WTC11 (cell line): ENCODE measurements at regions not wholly inside any gene's neighbourhood (a gene's known extent, or its start where the extent isn't known, plus 50 kb on each side); places are given as distances from the start of the nearest gene placed in this dataset.

Experiments
- CTCF ChIP-seq: fragments of 200-600 bp; IDR thresholded peaks from 2 replicates; pipeline ENCODE4 v1.8.0; 2022; ENCODE audit warnings: antibody characterized with exemption
- E2F4 ChIP-seq: sonication (generic); formaldehyde crosslinking; IDR thresholded peaks from 2 replicates; pipeline ENCODE4 v1.8.1; 2022; ENCODE audit warnings: low read depth, mild to moderate bottlenecking, moderate library complexity, missing genetic modification reagents, borderline replicate concordance
- FOXJ3 ChIP-seq: sonication (generic); formaldehyde crosslinking; IDR thresholded peaks from 2 replicates; pipeline ENCODE4 v1.9.0; 2021; ENCODE audit warnings: missing genetic modification reagents, mild to moderate bottlenecking, borderline replicate concordance
- JUN ChIP-seq: sonication (generic); formaldehyde crosslinking; IDR thresholded peaks from 2 replicates; pipeline ENCODE4 v1.8.0; 2023; ENCODE audit warnings: mild to moderate bottlenecking, missing genetic modification reagents
- RELA ChIP-seq: sonication (generic); formaldehyde crosslinking; IDR thresholded peaks from 2 replicates; pipeline ENCODE4 v1.8.1; 2022; ENCODE audit warnings: missing genetic modification reagents, mild to moderate bottlenecking, borderline replicate concordance
- ZNF671 ChIP-seq: fragments of 250-450 bp; sonication (Bioruptor Pico); IDR thresholded peaks from 2 replicates; pipeline ENCODE4 v1.8.0; 2021; ENCODE audit warnings: mild to moderate bottlenecking
- TF ChIP-seq, protein P1 (sequence below): sonication (generic); formaldehyde crosslinking; IDR thresholded peaks from 2 replicates; pipeline ENCODE4 v1.8.1; 2023; ENCODE audit warnings: mild to moderate bottlenecking, moderate library complexity, missing genetic modification reagents
- TF ChIP-seq, protein P2 (sequence below): sonication (generic); formaldehyde crosslinking; IDR thresholded peaks from 2 replicates; pipeline ENCODE4 v1.8.0; 2022; ENCODE audit warnings: missing genetic modification reagents
- TF ChIP-seq, protein P3 (sequence below): sonication (generic); formaldehyde crosslinking; IDR thresholded peaks from 2 replicates; pipeline ENCODE4 v1.8.0; 2022; ENCODE audit warnings: mild to moderate bottlenecking, missing genetic modification reagents
- TF ChIP-seq, protein P4 (sequence below): sonication (generic); formaldehyde crosslinking; IDR thresholded peaks from 2 replicates; pipeline ENCODE4 v1.8.0; 2023; ENCODE audit warnings: missing genetic modification reagents, mild to moderate bottlenecking, borderline replicate concordance

GRCh38 chr14:30267141-30267540 is 291.8 kb upstream of the G2E3 start:
- TF ChIP-seq JUN (CRISPR knock-in tag): no peak
- TF ChIP-seq CTCF: no peak
- TF ChIP-seq FOXJ3 (CRISPR knock-in tag): no peak
- no peak for TF ChIP-seq E2F4 (CRISPR knock-in tag)
- TF ChIP-seq, protein P1, sequence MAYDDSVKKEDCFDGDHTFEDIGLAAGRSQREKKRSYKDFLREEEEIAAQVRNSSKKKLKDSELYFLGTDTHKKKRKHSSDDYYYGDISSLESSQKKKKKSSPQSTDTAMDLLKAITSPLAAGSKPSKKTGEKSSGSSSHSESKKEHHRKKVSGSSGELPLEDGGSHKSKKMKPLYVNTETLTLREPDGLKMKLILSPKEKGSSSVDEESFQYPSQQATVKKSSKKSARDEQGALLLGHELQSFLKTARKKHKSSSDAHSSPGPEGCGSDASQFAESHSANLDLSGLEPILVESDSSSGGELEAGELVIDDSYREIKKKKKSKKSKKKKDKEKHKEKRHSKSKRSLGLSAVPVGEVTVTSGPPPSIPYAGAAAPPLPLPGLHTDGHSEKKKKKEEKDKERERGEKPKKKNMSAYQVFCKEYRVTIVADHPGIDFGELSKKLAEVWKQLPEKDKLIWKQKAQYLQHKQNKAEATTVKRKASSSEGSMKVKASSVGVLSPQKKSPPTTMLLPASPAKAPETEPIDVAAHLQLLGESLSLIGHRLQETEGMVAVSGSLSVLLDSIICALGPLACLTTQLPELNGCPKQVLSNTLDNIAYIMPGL (CRISPR knock-in tag): no peak
- TF ChIP-seq, protein P2, sequence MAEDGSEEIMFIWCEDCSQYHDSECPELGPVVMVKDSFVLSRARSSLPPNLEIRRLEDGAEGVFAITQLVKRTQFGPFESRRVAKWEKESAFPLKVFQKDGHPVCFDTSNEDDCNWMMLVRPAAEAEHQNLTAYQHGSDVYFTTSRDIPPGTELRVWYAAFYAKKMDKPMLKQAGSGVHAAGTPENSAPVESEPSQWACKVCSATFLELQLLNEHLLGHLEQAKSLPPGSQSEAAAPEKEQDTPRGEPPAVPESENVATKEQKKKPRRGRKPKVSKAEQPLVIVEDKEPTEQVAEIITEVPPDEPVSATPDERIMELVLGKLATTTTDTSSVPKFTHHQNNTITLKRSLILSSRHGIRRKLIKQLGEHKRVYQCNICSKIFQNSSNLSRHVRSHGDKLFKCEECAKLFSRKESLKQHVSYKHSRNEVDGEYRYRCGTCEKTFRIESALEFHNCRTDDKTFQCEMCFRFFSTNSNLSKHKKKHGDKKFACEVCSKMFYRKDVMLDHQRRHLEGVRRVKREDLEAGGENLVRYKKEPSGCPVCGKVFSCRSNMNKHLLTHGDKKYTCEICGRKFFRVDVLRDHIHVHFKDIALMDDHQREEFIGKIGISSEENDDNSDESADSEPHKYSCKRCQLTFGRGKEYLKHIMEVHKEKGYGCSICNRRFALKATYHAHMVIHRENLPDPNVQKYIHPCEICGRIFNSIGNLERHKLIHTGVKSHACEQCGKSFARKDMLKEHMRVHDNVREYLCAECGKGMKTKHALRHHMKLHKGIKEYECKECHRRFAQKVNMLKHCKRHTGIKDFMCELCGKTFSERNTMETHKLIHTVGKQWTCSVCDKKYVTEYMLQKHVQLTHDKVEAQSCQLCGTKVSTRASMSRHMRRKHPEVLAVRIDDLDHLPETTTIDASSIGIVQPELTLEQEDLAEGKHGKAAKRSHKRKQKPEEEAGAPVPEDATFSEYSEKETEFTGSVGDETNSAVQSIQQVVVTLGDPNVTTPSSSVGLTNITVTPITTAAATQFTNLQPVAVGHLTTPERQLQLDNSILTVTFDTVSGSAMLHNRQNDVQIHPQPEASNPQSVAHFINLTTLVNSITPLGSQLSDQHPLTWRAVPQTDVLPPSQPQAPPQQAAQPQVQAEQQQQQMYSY (CRISPR knock-in tag): no peak
- TF ChIP-seq, protein P3, sequence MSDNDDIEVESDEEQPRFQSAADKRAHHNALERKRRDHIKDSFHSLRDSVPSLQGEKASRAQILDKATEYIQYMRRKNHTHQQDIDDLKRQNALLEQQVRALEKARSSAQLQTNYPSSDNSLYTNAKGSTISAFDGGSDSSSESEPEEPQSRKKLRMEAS: no peak
- TF ChIP-seq, protein P4, sequence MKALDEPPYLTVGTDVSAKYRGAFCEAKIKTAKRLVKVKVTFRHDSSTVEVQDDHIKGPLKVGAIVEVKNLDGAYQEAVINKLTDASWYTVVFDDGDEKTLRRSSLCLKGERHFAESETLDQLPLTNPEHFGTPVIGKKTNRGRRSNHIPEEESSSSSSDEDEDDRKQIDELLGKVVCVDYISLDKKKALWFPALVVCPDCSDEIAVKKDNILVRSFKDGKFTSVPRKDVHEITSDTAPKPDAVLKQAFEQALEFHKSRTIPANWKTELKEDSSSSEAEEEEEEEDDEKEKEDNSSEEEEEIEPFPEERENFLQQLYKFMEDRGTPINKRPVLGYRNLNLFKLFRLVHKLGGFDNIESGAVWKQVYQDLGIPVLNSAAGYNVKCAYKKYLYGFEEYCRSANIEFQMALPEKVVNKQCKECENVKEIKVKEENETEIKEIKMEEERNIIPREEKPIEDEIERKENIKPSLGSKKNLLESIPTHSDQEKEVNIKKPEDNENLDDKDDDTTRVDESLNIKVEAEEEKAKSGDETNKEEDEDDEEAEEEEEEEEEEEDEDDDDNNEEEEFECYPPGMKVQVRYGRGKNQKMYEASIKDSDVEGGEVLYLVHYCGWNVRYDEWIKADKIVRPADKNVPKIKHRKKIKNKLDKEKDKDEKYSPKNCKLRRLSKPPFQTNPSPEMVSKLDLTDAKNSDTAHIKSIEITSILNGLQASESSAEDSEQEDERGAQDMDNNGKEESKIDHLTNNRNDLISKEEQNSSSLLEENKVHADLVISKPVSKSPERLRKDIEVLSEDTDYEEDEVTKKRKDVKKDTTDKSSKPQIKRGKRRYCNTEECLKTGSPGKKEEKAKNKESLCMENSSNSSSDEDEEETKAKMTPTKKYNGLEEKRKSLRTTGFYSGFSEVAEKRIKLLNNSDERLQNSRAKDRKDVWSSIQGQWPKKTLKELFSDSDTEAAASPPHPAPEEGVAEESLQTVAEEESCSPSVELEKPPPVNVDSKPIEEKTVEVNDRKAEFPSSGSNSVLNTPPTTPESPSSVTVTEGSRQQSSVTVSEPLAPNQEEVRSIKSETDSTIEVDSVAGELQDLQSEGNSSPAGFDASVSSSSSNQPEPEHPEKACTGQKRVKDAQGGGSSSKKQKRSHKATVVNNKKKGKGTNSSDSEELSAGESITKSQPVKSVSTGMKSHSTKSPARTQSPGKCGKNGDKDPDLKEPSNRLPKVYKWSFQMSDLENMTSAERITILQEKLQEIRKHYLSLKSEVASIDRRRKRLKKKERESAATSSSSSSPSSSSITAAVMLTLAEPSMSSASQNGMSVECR (CRISPR knock-in tag): no peak
- no peak for TF ChIP-seq ZNF671 (CRISPR knock-in tag)
- TF ChIP-seq RELA (CRISPR knock-in tag): no peak
